ENCODE measurements at regions not wholly inside any gene's neighbourhood (a gene's known extent, or its start where the extent isn't known, plus 50 kb on each side); places are given as distances from the start of the nearest gene placed in this dataset.

DNA sequence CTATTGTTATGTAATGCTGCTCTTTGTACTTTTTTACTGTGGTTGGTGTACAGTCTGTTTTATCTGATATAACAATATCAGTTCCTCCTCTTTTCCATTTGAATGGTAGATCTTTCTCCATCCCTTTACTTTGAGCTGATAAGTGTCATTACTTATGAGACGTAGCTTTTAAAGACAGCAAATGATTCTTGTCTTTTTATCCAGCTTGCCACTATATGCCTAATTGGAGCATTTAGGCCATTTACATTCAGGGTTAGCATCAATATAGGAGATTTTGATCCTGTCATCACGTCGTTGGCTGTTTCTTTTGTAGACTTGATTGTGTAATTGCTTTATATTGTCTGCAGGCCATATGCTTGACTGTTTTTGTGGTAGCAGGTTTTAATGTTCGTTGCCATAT, 894.2 kb upstream of the ATXN8OS start:
- no TSS peak for BruUV-seq (replicated peaks)
- CTCF ChIA-PET = no interaction called here
- Histone ChIP-seq H3K4me3 (ENCODE audit: low read length) (no peak overlapping the region), H3F3A (ENCODE audit: low read length, unreplicated experiment) (no peaks in the 10 kb centered on the region), H3K4me2 (ENCODE audit: low read length) (no peak overlapping the region), H4K20me1 (ENCODE audit: low read length) (no peaks in the 10 kb centered on the region), H3K9me2 (replicated peaks; ENCODE audit: low read length) (no peaks in the 10 kb centered on the region), H3K36me3 (ENCODE audit: low read depth, low read length) (no peaks in the 10 kb centered on the region), H3K79me2 (ENCODE audit: low read length) (no peaks in the 10 kb centered on the region), H3K27me3 (ENCODE audit: low read length) (no peaks in the 10 kb centered on the region), H3K4me1 (ENCODE audit: insufficient read depth, low read length) (no peaks in the 10 kb centered on the region), H3K9ac (ENCODE audit: low read length) (no peak overlapping the region), H3K9me3 (ENCODE audit: low read length) (no peaks in the 10 kb centered on the region), H2AFZ (ENCODE audit: low read length) (no peak overlapping the region), H3K27ac (ENCODE audit: low read length) (no peak overlapping the region)
- no peak for DNase-seq
- POLR2A ChIA-PET (ENCODE audit: unreplicated experiment) = no interaction called here
- TF ChIP-seq, protein P1, sequence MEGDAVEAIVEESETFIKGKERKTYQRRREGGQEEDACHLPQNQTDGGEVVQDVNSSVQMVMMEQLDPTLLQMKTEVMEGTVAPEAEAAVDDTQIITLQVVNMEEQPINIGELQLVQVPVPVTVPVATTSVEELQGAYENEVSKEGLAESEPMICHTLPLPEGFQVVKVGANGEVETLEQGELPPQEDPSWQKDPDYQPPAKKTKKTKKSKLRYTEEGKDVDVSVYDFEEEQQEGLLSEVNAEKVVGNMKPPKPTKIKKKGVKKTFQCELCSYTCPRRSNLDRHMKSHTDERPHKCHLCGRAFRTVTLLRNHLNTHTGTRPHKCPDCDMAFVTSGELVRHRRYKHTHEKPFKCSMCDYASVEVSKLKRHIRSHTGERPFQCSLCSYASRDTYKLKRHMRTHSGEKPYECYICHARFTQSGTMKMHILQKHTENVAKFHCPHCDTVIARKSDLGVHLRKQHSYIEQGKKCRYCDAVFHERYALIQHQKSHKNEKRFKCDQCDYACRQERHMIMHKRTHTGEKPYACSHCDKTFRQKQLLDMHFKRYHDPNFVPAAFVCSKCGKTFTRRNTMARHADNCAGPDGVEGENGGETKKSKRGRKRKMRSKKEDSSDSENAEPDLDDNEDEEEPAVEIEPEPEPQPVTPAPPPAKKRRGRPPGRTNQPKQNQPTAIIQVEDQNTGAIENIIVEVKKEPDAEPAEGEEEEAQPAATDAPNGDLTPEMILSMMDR (conservative IDR thresholded peaks at IDR 0.05; ENCODE audit: low read depth, low read length) = no peak
- no peak for TF ChIP-seq EZH2phosphoT487 (IDR thresholded peaks at IDR 0.05; ENCODE audit: borderline replicate concordance, low read length)
- TF ChIP-seq EZH2 (IDR thresholded peaks at IDR 0.05; ENCODE audit: low read length, unreplicated experiment) = no peak
- ATAC-seq = no peak
- intact Hi-C loops (cut with micrococcal nuclease) = no loop called here

DNA sequence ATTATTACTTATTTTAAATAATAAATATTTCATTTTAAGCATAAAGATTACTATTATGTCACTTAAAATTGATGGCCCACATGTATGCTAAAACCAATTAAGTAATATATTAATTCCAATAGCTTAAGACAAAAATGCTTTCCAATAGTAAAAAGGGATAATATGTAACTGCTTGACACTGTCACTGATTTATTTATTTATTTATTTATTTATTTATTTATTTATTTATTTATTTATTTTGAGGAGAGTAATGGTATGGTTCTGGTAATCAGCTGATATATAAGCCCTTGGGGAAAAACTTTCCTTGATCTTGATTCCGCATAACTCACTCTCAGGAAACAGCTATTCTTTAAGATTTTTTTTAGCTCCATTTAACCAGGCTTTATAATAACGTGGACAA, 903.0 kb upstream of the ATXN8OS start:
- Histone ChIP-seq H3K4me2 (ENCODE audit: low read length) (no peak overlapping the region), H4K20me1 (ENCODE audit: low read length) (no peaks in the 10 kb centered on the region), H3F3A (ENCODE audit: low read length, unreplicated experiment) (no peaks in the 10 kb centered on the region), H3K4me1 (ENCODE audit: insufficient read depth, low read length) (no peaks in the 10 kb centered on the region), H3K4me3 (ENCODE audit: low read length) (no peak overlapping the region), H3K27ac (ENCODE audit: low read length) (no peak overlapping the region), H3K36me3 (ENCODE audit: low read depth, low read length) (no peaks in the 10 kb centered on the region), H3K9me2 (replicated peaks; ENCODE audit: low read length) (no peaks in the 10 kb centered on the region), H2AFZ (ENCODE audit: low read length) (no peak overlapping the region), H3K27me3 (ENCODE audit: low read length) (no peaks in the 10 kb centered on the region), H3K79me2 (ENCODE audit: low read length) (no peaks in the 10 kb centered on the region), H3K9ac (ENCODE audit: low read length) (no peak overlapping the region), H3K9me3 (ENCODE audit: low read length) (no peaks in the 10 kb centered on the region)
- ATAC-seq = no peak
- DNase-seq = no peak
- CTCF ChIA-PET = no interaction called here
- no TSS peak for BruUV-seq (replicated peaks)
- TF ChIP-seq EZH2 (IDR thresholded peaks at IDR 0.05; ENCODE audit: low read length, unreplicated experiment) (no peak), EZH2phosphoT487 (IDR thresholded peaks at IDR 0.05; ENCODE audit: borderline replicate concordance, low read length) (no peak)
- TF ChIP-seq, protein P1 (conservative IDR thresholded peaks at IDR 0.05; ENCODE audit: low read depth, low read length) = no peak
- POLR2A ChIA-PET (ENCODE audit: unreplicated experiment) = no interaction called here
- intact Hi-C loops (cut with micrococcal nuclease) = no loop called here

DNA sequence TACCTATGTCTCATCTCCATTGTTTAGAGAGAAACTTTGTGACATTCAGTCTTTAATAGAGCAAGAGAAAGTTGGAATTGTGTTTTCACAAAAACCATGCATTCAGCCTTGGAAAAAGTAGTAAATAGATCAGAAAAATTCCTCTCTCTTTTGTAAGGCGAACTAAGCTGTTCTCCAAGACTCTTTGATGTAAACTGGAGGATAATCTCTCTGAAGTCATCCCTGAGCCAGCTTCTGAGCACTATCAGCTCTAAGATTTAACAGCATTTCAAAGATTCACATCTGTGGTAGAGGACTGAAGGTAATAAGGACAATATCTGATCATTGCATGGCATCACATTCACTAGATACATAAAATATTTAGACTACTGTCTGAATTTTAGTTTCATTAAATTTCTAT, 904.6 kb upstream of the ATXN8OS start:
- no peaks in the 10 kb centered on the region for H4K20me1 ChIP-seq (ENCODE audit: low read length)
- no peaks in the 10 kb centered on the region for H3K79me2 ChIP-seq (ENCODE audit: low read length)
- BruUV-seq (replicated peaks) = no TSS peak
- H3K9me3 ChIP-seq (ENCODE audit: low read length) = no peaks in the 10 kb centered on the region
- H3K27ac ChIP-seq (ENCODE audit: low read length) = no peak overlapping the region
- intact Hi-C loops (cut with micrococcal nuclease) = no loop called here
- H3F3A ChIP-seq (ENCODE audit: low read length, unreplicated experiment) = no peaks in the 10 kb centered on the region
- no peak overlapping the region for H3K4me3 ChIP-seq (ENCODE audit: low read length)
- H3K9me2 ChIP-seq (replicated peaks; ENCODE audit: low read length) = no peaks in the 10 kb centered on the region
- no peaks in the 10 kb centered on the region for H3K36me3 ChIP-seq (ENCODE audit: low read depth, low read length)
- H3K4me1 ChIP-seq (ENCODE audit: insufficient read depth, low read length) = no peaks in the 10 kb centered on the region
- ChIA-PET POLR2A (ENCODE audit: unreplicated experiment) (no interaction called here), CTCF (no interaction called here)
- ATAC-seq (no peak), DNase-seq (no peak)
- H3K27me3 ChIP-seq (ENCODE audit: low read length) = no peaks in the 10 kb centered on the region
- no peak overlapping the region for H3K4me2 ChIP-seq (ENCODE audit: low read length)
- no peak overlapping the region for H3K9ac ChIP-seq (ENCODE audit: low read length)
- H2AFZ ChIP-seq (ENCODE audit: low read length) = no peak overlapping the region
- TF ChIP-seq, protein P1 (conservative IDR thresholded peaks at IDR 0.05; ENCODE audit: low read depth, low read length) = no peak
- TF ChIP-seq EZH2phosphoT487 (IDR thresholded peaks at IDR 0.05; ENCODE audit: borderline replicate concordance, low read length) (no peak), EZH2 (IDR thresholded peaks at IDR 0.05; ENCODE audit: low read length, unreplicated experiment) (no peak)

Measured in PC-3 (cell line).